ENCODE measurements at regions not wholly inside any gene's neighbourhood (a gene's known extent, or its start where the extent isn't known, plus 50 kb on each side); places are given as distances from the start of the nearest gene placed in this dataset.

GRCh38 chr1:5448486-5448885, 543.7 kb downstream of the NPHP4 start:
- Histone ChIP-seq H3K4me3 (no peak overlapping the region), H3K4me1 (peaks cover 0 to 11% (median 3%) of the 10 kb centered on the region in 4 donors), H3K9me3 (no peaks in the 10 kb centered on the region), H3K27me3 (peaks cover 53% of the 10 kb centered on the region), H3K27ac (no peak overlapping the region), H3K36me3 (no peaks in the 10 kb centered on the region)
- 55% methylated on average over 6 of the region's 6 CpGs; no CpG with 5 or more reads in 1 of the 2 donors for WGBS, 2 donors (ENCODE audit: low coverage in 1 of 2)
- in situ Hi-C loops (cut with MboI; ENCODE audit: low pct_ligation_motif_present in 1 of 4, low pct_unique_long_range_greater_than_20kb in 1 of 4, low sequenced_read_pairs in 3 of 4) (no loop called here), intact Hi-C loops (cut with DNase I; ENCODE audit: low total_unique reads) (no loop called here)
- DNase-seq = no peak
- TF ChIP-seq CTCF (IDR thresholded peaks at IDR 0.05) = no peak
- TF ChIP-seq EP300 (IDR thresholded peaks at IDR 0.05; ENCODE audit: low read depth) = no peak
- TF ChIP-seq POLR2A (IDR thresholded peaks at IDR 0.05) = no peak
- TF ChIP-seq POLR2AphosphoS5 (IDR thresholded peaks at IDR 0.05) = no peak

GRCh38 chr1:5447503-5447960, 544.7 kb downstream of the NPHP4 start:
- WGBS, 2 donors (ENCODE audit: low coverage in 1 of 2) = 18 to 50% methylated on average over 1 to 6 of the region's 6 CpGs
- H3K27me3 ChIP-seq = peaks cover 50% of the 10 kb centered on the region
- TF ChIP-seq POLR2AphosphoS5 (IDR thresholded peaks at IDR 0.05) = peak in 1 of 3 donors; percentile 19
- TF ChIP-seq POLR2A (IDR thresholded peaks at IDR 0.05) = no peak
- no peaks in the 10 kb centered on the region for H3K36me3 ChIP-seq
- H3K27ac ChIP-seq = no peak overlapping the region
- in situ Hi-C loops (cut with MboI; ENCODE audit: low pct_ligation_motif_present in 1 of 4, low pct_unique_long_range_greater_than_20kb in 1 of 4, low sequenced_read_pairs in 3 of 4) (no loop called here), intact Hi-C loops (cut with DNase I; ENCODE audit: low total_unique reads) (no loop called here)
- H3K4me3 ChIP-seq = no peak overlapping the region
- H3K9me3 ChIP-seq = no peaks in the 10 kb centered on the region
- peak; percentile 56 for DNase-seq
- H3K4me1 ChIP-seq = peaks cover 0 to 11% (median 3%) of the 10 kb centered on the region in 4 donors

GRCh38 chr1:5444396-5444795, 547.8 kb downstream of the NPHP4 start:
- Histone ChIP-seq H3K36me3 (no peaks in the 10 kb centered on the region), H3K9me3 (no peaks in the 10 kb centered on the region), H3K27ac (no peak overlapping the region), H3K27me3 (peaks cover 41% of the 10 kb centered on the region), H3K4me1 (peaks cover 0 to 11% (median 3%) of the 10 kb centered on the region in 4 donors), H3K4me3 (no peak overlapping the region)
- intact Hi-C loops (cut with DNase I; ENCODE audit: low total_unique reads) (no loop called here), in situ Hi-C loops (cut with MboI; ENCODE audit: low pct_ligation_motif_present in 1 of 4, low pct_unique_long_range_greater_than_20kb in 1 of 4, low sequenced_read_pairs in 3 of 4) (no loop called here)
- no peak for DNase-seq
- WGBS, 2 donors (ENCODE audit: low coverage in 1 of 2) = 58 to 71% methylated on average over 2 to 6 of the region's 6 CpGs
- no peak for TF ChIP-seq POLR2A (IDR thresholded peaks at IDR 0.05)
- no peak for TF ChIP-seq POLR2AphosphoS5 (IDR thresholded peaks at IDR 0.05)
- TF ChIP-seq CTCF (IDR thresholded peaks at IDR 0.05) = no peak
- no peak for TF ChIP-seq EP300 (IDR thresholded peaks at IDR 0.05; ENCODE audit: low read depth)

- Histone ChIP-seq H3K27me3 (peaks cover 31% of the 10 kb centered on the region), H3K4me3 (no peak overlapping the region), H3K27ac (no peak overlapping the region), H3K4me1 (no peaks in the 10 kb centered on the region), H3K36me3 (no peaks in the 10 kb centered on the region), H3K9me3 (peaks cover 0 to 3% of the 10 kb centered on the region in 2 donors)
- no peak for TF ChIP-seq CTCF (IDR thresholded peaks at IDR 0.05)
- DNase-seq = no peak
- 90 to 100% methylated on average over 1 to 2 of the region's 2 CpGs for WGBS, 2 donors (ENCODE audit: low coverage in 1 of 2)
- intact Hi-C loops (cut with DNase I; ENCODE audit: low total_unique reads) = no loop called here
- in situ Hi-C loops (cut with MboI; ENCODE audit: low pct_ligation_motif_present in 1 of 4, low pct_unique_long_range_greater_than_20kb in 1 of 4, low sequenced_read_pairs in 3 of 4) = no loop called here
Observed at GRCh38 chr1:5436808-5437207, 555.4 kb downstream of the NPHP4 start.

GRCh38 chr1:5435414-5435813, 556.8 kb downstream of the NPHP4 start:
- Histone ChIP-seq H3K4me1 (no peaks in the 10 kb centered on the region), H3K9me3 (peaks cover 0 to 3% of the 10 kb centered on the region in 2 donors), H3K27ac (no peak overlapping the region), H3K27me3 (peaks cover 29% of the 10 kb centered on the region), H3K36me3 (no peaks in the 10 kb centered on the region), H3K4me3 (no peak overlapping the region)
- no peak for DNase-seq
- intact Hi-C loops (cut with DNase I; ENCODE audit: low total_unique reads) = no loop called here
- in situ Hi-C loops (cut with MboI; ENCODE audit: low pct_ligation_motif_present in 1 of 4, low pct_unique_long_range_greater_than_20kb in 1 of 4, low sequenced_read_pairs in 3 of 4) = no loop called here
- TF ChIP-seq POLR2A (IDR thresholded peaks at IDR 0.05) (no peak), CTCF (IDR thresholded peaks at IDR 0.05) (no peak), EP300 (IDR thresholded peaks at IDR 0.05; ENCODE audit: low read depth) (no peak)
- WGBS, 2 donors (ENCODE audit: low coverage in 1 of 2) = 86% methylated on average over 6 of the region's 6 CpGs; no CpG with 5 or more reads in 1 of the 2 donors
